Panc1 (cell line): ENCODE measurements at regions not wholly inside any gene's neighbourhood (a gene's known extent, or its start where the extent isn't known, plus 50 kb on each side); places are given as distances from the start of the nearest gene placed in this dataset.

Experiments
- ATAC-seq: fragments of 200-7000 bp; cut with Tn5 transposase; 2 replicates; pipeline ENCODE4 v1.9.1; 2020; ENCODE audit warnings: mild to moderate bottlenecking, moderate library complexity
- BruUV-seq: library from RNA; stranded (reverse); fragments of 400-500 nt; replicated peaks from 2 replicates; lab custom pipeline; 2021; lab: Mats Ljungman, UMichigan
- CTCF ChIA-PET: fragments of 300-600 bp; sonication (Branson Sonifier 250); formaldehyde crosslinking; loops from one replicate; lab custom pipeline; 2022; ENCODE audit warnings: antibody characterized with exemption; lab: Charles Lee
- POLR2A ChIA-PET: fragments of 300-600 bp; sonication (Branson Sonifier 250); formaldehyde crosslinking; loops from one replicate; lab custom pipeline; 2022; ENCODE audit warnings: antibody characterized with exemption; lab: Charles Lee
- DNase-seq: peaks from one replicate; pipeline ENCODE4 v3.0.0-alpha.2; 2010; ENCODE audit warnings: low read depth, low spot score
- H3K27ac ChIP-seq: 2 replicates; pipeline ENCODE4 v1.5.1; 2011; ENCODE audit warnings: mild to moderate bottlenecking, low read length, inconsistent platforms
- H3K27me3 ChIP-seq: fragments of 200-500 bp; sonication (Bioruptor generic); 2 replicates; pipeline ENCODE4 v1.6.0; 2014; ENCODE audit warnings: low read length, inconsistent platforms; ENCODE audit not compliant: control insufficient read depth, insufficient read depth
- H3K36me3 ChIP-seq: fragments of 200-500 bp; sonication (Bioruptor generic); 2 replicates; pipeline ENCODE4 v1.5.1; 2014; ENCODE audit warnings: inconsistent platforms, mild to moderate bottlenecking, low read length, moderate library complexity; ENCODE audit not compliant: control insufficient read depth, insufficient read depth
- H3K4me1 ChIP-seq: 2 replicates; pipeline ENCODE4 v1.5.1; 2011; ENCODE audit warnings: inconsistent platforms, mild to moderate bottlenecking, low read length, moderate library complexity; ENCODE audit not compliant: control insufficient read depth, insufficient read depth
- H3K4me3 ChIP-seq, 2 experiments: 2 replicates each; pipeline ENCODE4 v1.5.1; 2011 to 2012; ENCODE audit warnings: low read depth in 2 of 2, low read length in 2 of 2, mild to moderate bottlenecking in 2 of 2, inconsistent platforms in 1 of 2, moderate library complexity in 1 of 2
- H3K9me3 ChIP-seq: fragments of 200-500 bp; sonication (Bioruptor generic); 2 replicates; pipeline ENCODE4 v1.5.1; 2014; ENCODE audit warnings: low read depth, mild to moderate bottlenecking, inconsistent platforms, low read length, moderate library complexity; ENCODE audit not compliant: control insufficient read depth, insufficient read depth
- POLR2AphosphoS5 ChIP-seq: IDR thresholded peaks from 2 replicates; pipeline ENCODE4 v1.6.1; 2012; ENCODE audit warnings: mild to moderate bottlenecking, low read depth, low read length, moderate library complexity
- SIN3A ChIP-seq: IDR thresholded peaks from 2 replicates; pipeline ENCODE4 v1.6.1; 2012; ENCODE audit warnings: low read depth, mild to moderate bottlenecking, low read length, moderate library complexity, borderline replicate concordance; ENCODE audit not compliant: insufficient read depth
- TCF7L2 ChIP-seq: IDR thresholded peaks from 2 replicates; pipeline ENCODE4 v1.6.1; 2011; ENCODE audit warnings: mild to moderate bottlenecking, low read depth, low read length, inconsistent platforms
- in situ Hi-C: cut with HindIII; loops from 2 replicates; pipeline ENCODE4 v1.10.0; 2016; ENCODE audit warnings: low sequenced_read_pairs, low pct_unique_long_range_greater_than_20kb
- intact Hi-C: fragments of 100-400 bp; cut with micrococcal nuclease; formaldehyde crosslinking; loops from one replicate; pipeline ENCODE4 v1.10.0; 2022; ENCODE audit not compliant: unreplicated experiment
- TF ChIP-seq, protein P1 (sequence below), 2 experiments: IDR thresholded peaks; 2 replicates each; pipeline ENCODE4 v1.6.1; 2011 to 2012; ENCODE audit warnings: low read depth in 2 of 2, control low read depth in 1 of 2, low read length in 1 of 2, mild to moderate bottlenecking in 1 of 2, moderate library complexity in 1 of 2; ENCODE audit not compliant: insufficient read depth in 1 of 2
- TF ChIP-seq, protein P2 (sequence below): fragments of 450-650 bp; IDR thresholded peaks from 2 replicates; pipeline ENCODE4 v1.5.1; 2017; ENCODE audit warnings: mild to moderate bottlenecking

DNA sequence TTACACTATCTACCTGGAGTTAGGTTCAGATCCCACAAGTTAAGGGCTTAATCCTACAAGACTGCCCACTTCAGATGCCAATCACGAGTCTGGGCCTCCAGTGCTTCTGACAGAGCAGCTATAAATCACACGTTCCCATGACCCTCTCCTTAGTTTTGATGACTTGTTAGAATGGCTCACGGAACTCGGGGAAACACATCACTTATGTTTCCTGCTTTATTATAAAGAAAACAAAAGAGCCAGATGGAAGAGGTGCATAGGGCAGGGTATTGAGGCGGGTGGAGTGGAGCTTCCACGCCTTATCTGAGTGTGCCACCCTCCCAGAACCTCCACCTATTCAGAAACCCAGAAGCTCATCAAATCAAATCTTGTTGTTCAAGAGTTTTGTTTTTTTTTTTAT is 170.8 kb downstream of the MOBP start:
- ATAC-seq (no peak), DNase-seq (no peak)
- intact Hi-C loops: no loop called here
- H3K27ac ChIP-seq: no peak overlapping the region
- TF ChIP-seq, protein P1, sequence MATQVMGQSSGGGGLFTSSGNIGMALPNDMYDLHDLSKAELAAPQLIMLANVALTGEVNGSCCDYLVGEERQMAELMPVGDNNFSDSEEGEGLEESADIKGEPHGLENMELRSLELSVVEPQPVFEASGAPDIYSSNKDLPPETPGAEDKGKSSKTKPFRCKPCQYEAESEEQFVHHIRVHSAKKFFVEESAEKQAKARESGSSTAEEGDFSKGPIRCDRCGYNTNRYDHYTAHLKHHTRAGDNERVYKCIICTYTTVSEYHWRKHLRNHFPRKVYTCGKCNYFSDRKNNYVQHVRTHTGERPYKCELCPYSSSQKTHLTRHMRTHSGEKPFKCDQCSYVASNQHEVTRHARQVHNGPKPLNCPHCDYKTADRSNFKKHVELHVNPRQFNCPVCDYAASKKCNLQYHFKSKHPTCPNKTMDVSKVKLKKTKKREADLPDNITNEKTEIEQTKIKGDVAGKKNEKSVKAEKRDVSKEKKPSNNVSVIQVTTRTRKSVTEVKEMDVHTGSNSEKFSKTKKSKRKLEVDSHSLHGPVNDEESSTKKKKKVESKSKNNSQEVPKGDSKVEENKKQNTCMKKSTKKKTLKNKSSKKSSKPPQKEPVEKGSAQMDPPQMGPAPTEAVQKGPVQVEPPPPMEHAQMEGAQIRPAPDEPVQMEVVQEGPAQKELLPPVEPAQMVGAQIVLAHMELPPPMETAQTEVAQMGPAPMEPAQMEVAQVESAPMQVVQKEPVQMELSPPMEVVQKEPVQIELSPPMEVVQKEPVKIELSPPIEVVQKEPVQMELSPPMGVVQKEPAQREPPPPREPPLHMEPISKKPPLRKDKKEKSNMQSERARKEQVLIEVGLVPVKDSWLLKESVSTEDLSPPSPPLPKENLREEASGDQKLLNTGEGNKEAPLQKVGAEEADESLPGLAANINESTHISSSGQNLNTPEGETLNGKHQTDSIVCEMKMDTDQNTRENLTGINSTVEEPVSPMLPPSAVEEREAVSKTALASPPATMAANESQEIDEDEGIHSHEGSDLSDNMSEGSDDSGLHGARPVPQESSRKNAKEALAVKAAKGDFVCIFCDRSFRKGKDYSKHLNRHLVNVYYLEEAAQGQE (IDR thresholded peaks at IDR 0.05; ENCODE audit: insufficient read depth in 1 of 2, low read depth in 2 of 2, low read length in 1 of 2): no peak
- no peak for TF ChIP-seq TCF7L2
- TF ChIP-seq, protein P2, sequence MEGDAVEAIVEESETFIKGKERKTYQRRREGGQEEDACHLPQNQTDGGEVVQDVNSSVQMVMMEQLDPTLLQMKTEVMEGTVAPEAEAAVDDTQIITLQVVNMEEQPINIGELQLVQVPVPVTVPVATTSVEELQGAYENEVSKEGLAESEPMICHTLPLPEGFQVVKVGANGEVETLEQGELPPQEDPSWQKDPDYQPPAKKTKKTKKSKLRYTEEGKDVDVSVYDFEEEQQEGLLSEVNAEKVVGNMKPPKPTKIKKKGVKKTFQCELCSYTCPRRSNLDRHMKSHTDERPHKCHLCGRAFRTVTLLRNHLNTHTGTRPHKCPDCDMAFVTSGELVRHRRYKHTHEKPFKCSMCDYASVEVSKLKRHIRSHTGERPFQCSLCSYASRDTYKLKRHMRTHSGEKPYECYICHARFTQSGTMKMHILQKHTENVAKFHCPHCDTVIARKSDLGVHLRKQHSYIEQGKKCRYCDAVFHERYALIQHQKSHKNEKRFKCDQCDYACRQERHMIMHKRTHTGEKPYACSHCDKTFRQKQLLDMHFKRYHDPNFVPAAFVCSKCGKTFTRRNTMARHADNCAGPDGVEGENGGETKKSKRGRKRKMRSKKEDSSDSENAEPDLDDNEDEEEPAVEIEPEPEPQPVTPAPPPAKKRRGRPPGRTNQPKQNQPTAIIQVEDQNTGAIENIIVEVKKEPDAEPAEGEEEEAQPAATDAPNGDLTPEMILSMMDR: no peak
- no peak for TF ChIP-seq SIN3A
- TF ChIP-seq POLR2AphosphoS5: no peak
- H3K27me3 ChIP-seq: no peaks in the 10 kb centered on the region
- in situ Hi-C loops: no loop called here
- no peaks in the 10 kb centered on the region for H3K9me3 ChIP-seq
- BruUV-seq: no TSS peak
- H3K4me1 ChIP-seq: no peaks in the 10 kb centered on the region; the same call in 1 of the 2 replicates
- POLR2A ChIA-PET: no interaction called here
- CTCF ChIA-PET: no interaction called here
- H3K36me3 ChIP-seq: no peaks in the 10 kb centered on the region
- no peak overlapping the region for H3K4me3 ChIP-seq

DNA sequence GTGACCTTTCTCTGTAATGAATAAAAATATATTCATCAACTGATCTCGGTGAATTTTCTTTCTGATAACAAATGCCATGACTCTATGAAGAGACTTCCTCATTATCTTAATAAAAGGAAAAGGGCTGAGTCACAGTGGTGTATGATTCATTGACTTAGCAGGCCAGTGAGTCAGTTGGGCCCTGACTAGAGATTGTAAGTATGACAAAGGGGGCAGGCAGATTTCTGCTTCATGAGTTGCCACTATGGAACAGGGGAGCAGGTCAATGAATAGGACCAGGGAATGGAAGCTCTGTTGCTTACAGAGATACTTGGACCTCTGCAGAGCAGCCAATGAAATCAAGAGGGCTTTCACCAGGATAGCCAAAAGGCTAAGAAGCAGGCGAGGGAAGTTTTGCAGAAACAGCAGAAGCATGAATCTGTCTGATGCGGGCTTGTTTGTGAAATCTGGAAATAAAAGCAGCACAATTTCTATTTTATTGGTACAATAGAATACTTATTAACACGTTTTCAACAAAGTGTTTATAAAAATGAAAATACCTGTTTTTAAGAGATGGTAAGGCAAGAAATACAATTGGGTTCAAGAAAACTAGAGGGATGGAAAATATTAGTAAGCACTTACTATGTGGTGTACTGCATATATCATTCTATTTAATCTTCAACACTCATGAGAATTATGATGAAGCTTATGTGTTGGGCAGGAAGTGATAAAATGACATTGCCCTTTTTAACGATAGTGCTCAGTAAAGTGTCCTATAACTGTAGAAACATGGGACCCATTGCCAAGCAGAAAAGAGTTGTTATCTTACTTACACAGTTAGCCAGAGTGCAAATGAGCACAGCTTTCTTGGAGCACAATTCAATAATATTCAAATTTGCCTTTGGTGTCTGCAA is 169.8 kb upstream of the MYRIP start:
- BruUV-seq: no TSS peak
- H3K9me3 ChIP-seq: no peaks in the 10 kb centered on the region
- TF ChIP-seq, protein P2: no peak
- no peak for TF ChIP-seq POLR2AphosphoS5
- TF ChIP-seq TCF7L2: no peak
- TF ChIP-seq SIN3A: no peak
- TF ChIP-seq, protein P1 (IDR thresholded peaks at IDR 0.05; ENCODE audit: insufficient read depth in 1 of 2, low read depth in 2 of 2, low read length in 1 of 2): no peak
- H3K4me1 ChIP-seq: no peaks in the 10 kb centered on the region; the same call in 1 of the 2 replicates
- no peak overlapping the region for H3K27ac ChIP-seq
- DNase-seq (peak; percentile 45), ATAC-seq (peak; percentile 96)
- no peaks in the 10 kb centered on the region for H3K27me3 ChIP-seq
- no peaks in the 10 kb centered on the region for H3K36me3 ChIP-seq
- H3K4me3 ChIP-seq: no peak overlapping the region
- intact Hi-C loops: no loop called here
- ChIA-PET POLR2A (no interaction called here), CTCF (no interaction called here)
- in situ Hi-C loops: no loop called here
